SH-SY5Y (cell line): ENCODE measurements at regions not wholly inside any gene's neighbourhood (a gene's known extent, or its start where the extent isn't known, plus 50 kb on each side); places are given as distances from the start of the nearest gene placed in this dataset.

ENCODE experiments used
- GATA2 ChIP-seq: IDR thresholded peaks from 2 replicates; pipeline ENCODE4 v1.6.1; 2011; ENCODE audit warnings: mild to moderate bottlenecking, low read depth, low read length
- GATA3 ChIP-seq: IDR thresholded peaks from 2 replicates; pipeline ENCODE4 v1.6.1; 2011; ENCODE audit warnings: low read depth, mild to moderate bottlenecking, low read length, moderate library complexity

DNA sequence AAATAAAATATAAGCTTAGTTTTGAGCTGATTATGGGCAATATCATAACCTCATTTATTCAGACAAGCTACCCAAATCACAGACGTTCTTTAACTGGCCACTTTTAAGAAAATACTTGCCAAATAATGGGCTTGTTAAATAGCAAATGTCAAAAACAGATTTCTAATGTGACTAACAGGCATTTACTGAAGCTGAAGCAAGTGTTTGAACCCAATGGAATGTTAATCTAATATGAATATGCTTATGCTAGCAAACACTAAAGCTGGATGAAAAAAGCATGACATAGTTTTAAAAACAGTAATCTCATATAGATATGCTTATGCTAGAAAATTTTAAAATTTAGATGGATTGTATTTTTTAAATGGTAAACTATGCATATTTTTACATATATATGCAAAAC lies 411.6 kb upstream of the PTGER4 start:
- TF ChIP-seq GATA3, result no peak
- TF ChIP-seq GATA2, result no peak

DNA sequence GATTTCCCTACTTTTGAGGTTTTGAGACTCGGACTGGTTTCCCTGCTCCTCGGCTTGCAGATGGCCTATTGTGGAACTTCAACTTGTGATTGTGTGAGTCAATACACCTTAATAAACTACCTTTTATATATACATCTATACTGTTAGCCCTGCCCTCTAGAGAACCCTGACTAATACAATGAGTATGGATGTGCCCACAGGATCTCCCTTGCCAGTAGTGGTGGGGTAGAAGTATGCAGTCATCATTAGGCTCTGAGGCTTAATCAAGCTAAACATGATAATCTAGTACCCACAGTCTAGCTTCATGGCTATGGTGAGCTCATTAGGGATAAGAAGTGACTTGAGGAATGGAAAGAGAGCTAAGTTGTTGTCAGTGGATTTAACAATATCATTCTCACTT lies 412.8 kb upstream of the PTGER4 start:
- TF ChIP-seq GATA3 (no peak), GATA2 (no peak)

- TF ChIP-seq GATA3, result no peak
Observed at GRCh38 chr5:40261984-40262383, 417.7 kb upstream of the PTGER4 start.

GRCh38 chr5:40260361-40260760 lies 419.4 kb upstream of the PTGER4 start:
- TF ChIP-seq GATA3 (no peak), GATA2 (no peak)

DNA sequence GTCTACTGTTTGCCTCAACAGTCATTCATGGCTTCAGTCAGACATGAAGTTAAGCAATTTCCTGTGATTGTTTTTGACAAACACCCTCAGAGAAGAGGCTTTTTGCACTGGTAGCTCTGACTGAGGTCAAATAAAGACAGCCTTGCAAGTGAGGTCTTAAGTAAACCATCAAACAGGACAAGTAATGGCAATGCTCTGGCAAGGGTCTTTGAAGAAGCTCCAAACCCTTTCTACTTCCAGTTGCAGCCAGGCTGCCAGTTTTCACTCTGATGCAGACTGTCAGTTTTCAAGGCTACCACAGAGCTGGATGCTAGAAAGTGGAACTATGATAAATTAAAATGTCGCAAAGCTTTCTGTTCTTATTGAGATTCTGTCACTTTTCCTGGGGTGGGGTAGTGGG lies 421.5 kb upstream of the PTGER4 start:
- no peak for TF ChIP-seq GATA2
- no peak for TF ChIP-seq GATA3

- TF ChIP-seq GATA2 (no peak), GATA3 (no peak)
Observed at GRCh38 chr5:40240671-40241070, 439.0 kb upstream of the PTGER4 start.

DNA sequence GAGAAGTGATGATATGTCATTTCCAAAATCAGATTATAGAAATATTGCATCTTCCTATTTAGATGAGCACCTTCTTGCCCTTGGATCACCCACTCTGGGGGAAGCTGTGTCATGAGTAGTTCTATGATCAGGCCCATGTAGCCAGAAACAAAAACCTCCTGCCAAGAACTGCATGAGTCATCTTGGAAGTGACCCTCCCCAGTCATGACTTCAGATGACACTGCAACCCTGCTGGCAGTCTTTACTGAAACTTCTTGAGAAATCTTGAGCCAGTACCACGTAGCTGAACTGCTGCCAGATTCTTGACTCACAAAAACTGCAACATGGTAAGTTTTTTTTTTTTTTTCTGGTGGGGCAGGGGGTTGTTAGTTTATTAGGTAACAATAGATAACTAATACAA lies 439.6 kb upstream of the PTGER4 start:
- TF ChIP-seq GATA3 (no peak), GATA2 (no peak)

GRCh38 chr5:40238066-40238745 lies 441.5 kb upstream of the PTGER4 start:
- no peak for TF ChIP-seq GATA3
- TF ChIP-seq GATA2, result no peak

GRCh38 chr5:40235471-40236400 lies 444.0 kb upstream of the PTGER4 start:
- TF ChIP-seq GATA2 (no peak), GATA3 (no peak)

GRCh38 chr5:40233268-40233667 lies 446.4 kb upstream of the PTGER4 start:
- TF ChIP-seq GATA3 (no peak), GATA2 (no peak)

DNA sequence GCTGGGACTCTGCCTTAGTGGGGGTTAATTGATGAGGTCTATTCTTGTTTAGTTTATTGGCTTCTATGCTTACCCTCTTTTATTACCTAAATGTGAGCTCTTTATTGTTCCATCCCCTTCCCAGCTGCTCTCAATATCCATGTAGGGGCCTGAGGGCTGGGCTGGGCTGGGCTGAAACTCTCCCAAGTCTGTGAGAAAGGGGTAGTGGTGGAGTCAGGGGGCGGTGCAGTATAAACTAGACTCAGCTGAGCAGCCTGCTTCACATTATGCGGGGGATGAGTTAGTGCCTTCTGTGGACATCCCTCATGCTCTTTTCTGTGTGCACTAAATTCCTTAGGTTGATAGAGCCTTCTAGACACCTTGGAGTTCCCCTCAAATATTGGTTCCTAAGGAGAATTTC lies 451.8 kb upstream of the PTGER4 start:
- TF ChIP-seq GATA3 (no peak), GATA2 (no peak)

DNA sequence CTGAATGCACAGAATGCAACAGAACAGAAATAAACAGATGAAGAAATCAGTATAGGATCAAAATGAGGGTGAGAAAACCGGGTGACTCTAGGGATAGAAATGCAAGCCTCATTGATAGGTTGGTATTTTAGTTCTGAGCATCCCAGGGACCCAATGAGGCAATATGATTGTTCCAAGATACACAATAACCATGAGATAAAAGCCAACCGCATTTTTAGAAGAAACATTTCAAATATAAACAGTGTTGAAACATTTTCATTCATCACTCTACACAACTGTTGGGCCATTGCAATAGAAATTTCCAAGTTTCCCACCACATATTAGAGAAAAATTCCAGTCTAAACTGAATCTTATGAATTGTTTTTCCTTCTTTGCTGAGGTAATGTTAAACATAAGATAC lies 452.3 kb upstream of the PTGER4 start:
- TF ChIP-seq GATA3 (no peak), GATA2 (no peak)

DNA sequence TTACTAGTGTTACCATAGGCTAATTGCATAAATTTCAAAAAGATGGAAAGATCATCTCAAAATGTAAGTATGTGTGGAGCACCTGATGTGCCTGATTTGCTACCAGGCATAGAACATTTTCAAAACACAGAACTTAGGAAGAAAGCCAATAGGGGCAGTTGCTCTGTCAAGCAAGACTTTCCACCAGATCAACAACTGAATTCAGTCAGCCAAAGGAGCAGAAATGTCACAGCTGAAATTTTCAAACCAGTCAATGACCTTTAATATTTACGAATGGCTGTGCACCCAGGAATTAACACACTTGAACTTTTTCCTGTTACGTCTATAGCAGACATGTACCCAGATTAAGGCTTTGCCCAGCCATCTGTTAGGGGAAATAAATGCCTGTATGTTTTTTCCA lies 452.8 kb upstream of the PTGER4 start:
- no peak for TF ChIP-seq GATA3

DNA sequence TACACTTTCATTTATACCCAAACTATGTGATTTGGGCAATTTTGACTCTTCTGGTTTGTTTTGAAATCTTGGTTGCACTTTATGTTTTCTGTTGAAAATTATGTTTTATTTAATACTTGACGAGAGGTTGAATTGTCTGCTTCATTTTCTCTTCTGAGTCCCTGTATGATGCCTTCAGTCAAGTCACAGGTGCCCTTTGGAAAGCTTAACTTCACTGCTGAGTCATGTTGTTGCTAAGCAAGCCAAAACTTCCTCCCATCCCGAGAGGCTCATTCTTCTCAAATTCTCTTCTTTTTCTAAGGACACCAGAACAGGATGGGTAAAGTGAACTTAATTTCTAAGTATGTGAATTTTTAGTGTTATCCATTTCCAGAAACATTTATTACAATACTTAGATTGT lies 455.3 kb upstream of the PTGER4 start:
- no peak for TF ChIP-seq GATA3
- TF ChIP-seq GATA2, result no peak

GRCh38 chr5:40223884-40224402 lies 455.8 kb upstream of the PTGER4 start:
- no peak for TF ChIP-seq GATA3
- no peak for TF ChIP-seq GATA2

DNA sequence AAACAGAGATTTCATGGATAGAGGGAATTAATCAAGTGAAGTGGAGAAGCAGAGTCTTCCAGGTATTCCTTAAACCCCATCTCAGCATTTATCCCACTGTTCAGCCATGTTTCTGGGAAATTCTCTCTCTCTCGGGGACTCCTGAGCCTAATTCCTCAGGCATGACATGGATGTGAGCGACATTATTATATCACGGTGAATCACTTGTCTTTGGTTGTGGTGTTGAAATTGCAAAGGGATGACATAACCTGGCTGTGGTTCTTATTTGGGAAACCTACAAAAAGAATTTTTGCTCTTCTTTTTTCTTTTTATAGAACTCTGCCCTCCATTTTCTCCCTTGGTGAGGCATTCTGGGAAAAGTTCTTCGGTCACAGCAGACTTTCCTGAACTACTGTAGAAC lies 457.9 kb upstream of the PTGER4 start:
- TF ChIP-seq GATA3 (no peak), GATA2 (no peak)
